ENCODE measurements at regions not wholly inside any gene's neighbourhood (a gene's known extent, or its start where the extent isn't known, plus 50 kb on each side); places are given as distances from the start of the nearest gene placed in this dataset.

GRCh38 chr12:39010406-39010805 lies 105.0 kb upstream of the CPNE8 start:
- no peak for TF ChIP-seq POLR2A (IDR thresholded peaks at IDR 0.05)
- no peak for TF ChIP-seq CTCF (IDR thresholded peaks at IDR 0.05)
